ENCODE measurements at regions not wholly inside any gene's neighbourhood (a gene's known extent, or its start where the extent isn't known, plus 50 kb on each side); places are given as distances from the start of the nearest gene placed in this dataset.

DNA sequence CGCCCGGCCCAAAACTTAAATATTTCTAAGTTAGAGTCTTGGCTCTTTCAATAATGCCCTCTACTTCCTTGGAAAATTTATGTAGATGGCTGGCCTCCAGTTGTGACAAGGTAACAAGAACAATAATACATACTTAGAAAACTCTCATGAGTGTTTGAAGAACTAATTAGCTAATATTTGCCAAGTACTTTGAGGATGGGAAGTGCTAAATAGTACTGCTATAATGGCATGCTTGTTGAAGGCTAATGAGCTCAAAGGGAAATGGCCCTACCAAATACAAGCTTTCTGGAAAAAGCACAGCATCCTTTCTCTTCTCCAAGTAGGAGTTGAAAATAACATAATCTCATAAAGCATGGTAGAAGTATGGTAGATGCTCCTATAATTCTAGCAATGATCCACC lies 1022.2 kb upstream of the PIK3C3 start:
- no peak overlapping the region for H3K27ac ChIP-seq (ENCODE audit: insufficient read depth, low read depth, low read length)
- no peak overlapping the region for H3K4me3 ChIP-seq (replicated peaks in 1 of 3; ENCODE audit: insufficient read depth in 1 of 3, low read depth in 1 of 3, low read length in 3 of 3)
- H3K9ac ChIP-seq (replicated peaks; ENCODE audit: extremely low read depth, insufficient read depth, low read length), result no peak overlapping the region
- no peaks in the 10 kb centered on the region for H3K4me1 ChIP-seq (ENCODE audit: control insufficient read depth, extremely low read depth, insufficient read depth, low read length)
- ChIA-PET CTCF (no interaction called here), POLR2A (no interaction called here)
- TF ChIP-seq, protein P1, sequence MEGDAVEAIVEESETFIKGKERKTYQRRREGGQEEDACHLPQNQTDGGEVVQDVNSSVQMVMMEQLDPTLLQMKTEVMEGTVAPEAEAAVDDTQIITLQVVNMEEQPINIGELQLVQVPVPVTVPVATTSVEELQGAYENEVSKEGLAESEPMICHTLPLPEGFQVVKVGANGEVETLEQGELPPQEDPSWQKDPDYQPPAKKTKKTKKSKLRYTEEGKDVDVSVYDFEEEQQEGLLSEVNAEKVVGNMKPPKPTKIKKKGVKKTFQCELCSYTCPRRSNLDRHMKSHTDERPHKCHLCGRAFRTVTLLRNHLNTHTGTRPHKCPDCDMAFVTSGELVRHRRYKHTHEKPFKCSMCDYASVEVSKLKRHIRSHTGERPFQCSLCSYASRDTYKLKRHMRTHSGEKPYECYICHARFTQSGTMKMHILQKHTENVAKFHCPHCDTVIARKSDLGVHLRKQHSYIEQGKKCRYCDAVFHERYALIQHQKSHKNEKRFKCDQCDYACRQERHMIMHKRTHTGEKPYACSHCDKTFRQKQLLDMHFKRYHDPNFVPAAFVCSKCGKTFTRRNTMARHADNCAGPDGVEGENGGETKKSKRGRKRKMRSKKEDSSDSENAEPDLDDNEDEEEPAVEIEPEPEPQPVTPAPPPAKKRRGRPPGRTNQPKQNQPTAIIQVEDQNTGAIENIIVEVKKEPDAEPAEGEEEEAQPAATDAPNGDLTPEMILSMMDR (IDR thresholded peaks at IDR 0.05; ENCODE audit: extremely low read depth in 1 of 2, insufficient read depth in 1 of 2, low read depth in 1 of 2, low read length in 2 of 2), result no peak
- no peak for TF ChIP-seq FOS (IDR thresholded peaks at IDR 0.05; ENCODE audit: borderline replicate concordance, insufficient read depth, low read length)
- TF ChIP-seq JUN (IDR thresholded peaks at IDR 0.05; ENCODE audit: borderline replicate concordance, insufficient read depth, insufficient read length, low read depth), result no peak
- no peak for TF ChIP-seq MYC (IDR thresholded peaks at IDR 0.05; ENCODE audit: low read depth, low read length)
- H3K9me3 ChIP-seq (replicated peaks; ENCODE audit: control insufficient read depth, insufficient read depth, low read length), result no peaks in the 10 kb centered on the region
- no peaks in the 10 kb centered on the region for H3K27me3 ChIP-seq (ENCODE audit: control insufficient read depth in 2 of 2, insufficient read depth in 2 of 2, low read length in 2 of 2)
- DNase-seq (ENCODE audit: low read depth, low spot score) (no peak), FAIRE-seq (no peak)
- dilution Hi-C loops (cut with MboI; ENCODE audit: extremely low pct_ligation_motif_present, low sequenced_read_pairs), result no loop called here
- intact Hi-C loops (cut with micrococcal nuclease), result loop anchor here (10.0 kb wide), 1 partner anchor 982 kb away; no protein-coding TSS in a partner anchor
- no peaks in the 10 kb centered on the region for H3K9me1 ChIP-seq (replicated peaks; ENCODE audit: control insufficient read depth, extremely low read depth, insufficient read depth, low read length)
- no peaks in the 10 kb centered on the region for H3K36me3 ChIP-seq (ENCODE audit: control insufficient read depth in 2 of 2, extremely low read depth in 1 of 2, insufficient read depth in 2 of 2, low read length in 2 of 2)
- BruUV-seq (replicated peaks), result no TSS peak
- no peaks in the 10 kb centered on the region for H3K79me2 ChIP-seq (ENCODE audit: control insufficient read depth, insufficient read depth, low read length)
- no peak overlapping the region for H3K4me2 ChIP-seq (ENCODE audit: insufficient read depth, low read length)
- no peaks in the 10 kb centered on the region for H4K20me1 ChIP-seq (replicated peaks; ENCODE audit: control insufficient read depth, extremely low read depth, insufficient read depth, low read length)
- H2AFZ ChIP-seq (ENCODE audit: low read depth, low read length), result no peak overlapping the region

DNA sequence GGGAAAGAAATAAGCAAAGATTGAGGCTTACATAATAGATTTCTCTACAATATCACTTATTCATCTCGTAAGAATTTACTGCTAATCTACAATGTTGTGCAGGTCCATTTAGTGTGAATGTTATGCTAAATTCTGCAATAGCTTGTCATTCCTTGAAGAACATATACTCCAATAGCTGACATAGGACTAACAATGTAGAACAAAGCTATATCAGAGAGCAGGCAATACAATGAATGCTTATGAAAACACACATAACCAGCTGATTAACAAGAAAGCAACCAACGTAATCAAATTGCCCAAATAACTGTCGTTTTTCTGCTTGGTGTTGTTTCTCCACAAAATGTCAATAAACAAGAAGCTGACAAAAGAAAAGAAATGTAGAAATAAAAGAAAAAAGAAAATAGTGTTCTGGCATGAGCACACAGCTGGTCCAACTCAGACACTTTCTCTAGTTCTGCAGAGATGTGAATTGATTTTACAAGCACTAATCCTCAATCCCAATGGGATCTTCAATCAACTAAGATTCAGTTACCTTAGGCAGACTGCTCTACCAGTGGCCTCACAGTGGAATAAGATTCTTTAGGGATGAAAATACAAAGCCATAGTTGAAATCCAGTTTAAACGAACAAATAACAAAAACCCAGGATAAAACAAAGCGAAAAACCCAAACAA lies 1024.7 kb upstream of the PIK3C3 start:
- no peak overlapping the region for H3K4me3 ChIP-seq (replicated peaks in 1 of 3; ENCODE audit: insufficient read depth in 1 of 3, low read depth in 1 of 3, low read length in 3 of 3)
- ChIA-PET CTCF (interaction anchor here (1.5 kb wide), 1 partner anchor 21 kb away, joined by 3 read pairs; no protein-coding TSS in a partner anchor), POLR2A (no interaction called here)
- H2AFZ ChIP-seq (ENCODE audit: low read depth, low read length), result no peak overlapping the region
- no peaks in the 10 kb centered on the region for H3K9me1 ChIP-seq (replicated peaks; ENCODE audit: control insufficient read depth, extremely low read depth, insufficient read depth, low read length)
- H3K79me2 ChIP-seq (ENCODE audit: control insufficient read depth, insufficient read depth, low read length), result no peaks in the 10 kb centered on the region
- H3K9ac ChIP-seq (replicated peaks; ENCODE audit: extremely low read depth, insufficient read depth, low read length), result no peak overlapping the region
- no peak overlapping the region for H3K4me2 ChIP-seq (ENCODE audit: insufficient read depth, low read length)
- DNase-seq (ENCODE audit: low read depth, low spot score) (no peak), FAIRE-seq (no peak)
- no peaks in the 10 kb centered on the region for H3K9me3 ChIP-seq (replicated peaks; ENCODE audit: control insufficient read depth, insufficient read depth, low read length)
- intact Hi-C loops (cut with micrococcal nuclease) (loop anchor here (10.0 kb wide), 1 partner anchor 984 kb away; no protein-coding TSS in a partner anchor), dilution Hi-C loops (cut with MboI; ENCODE audit: extremely low pct_ligation_motif_present, low sequenced_read_pairs) (no loop called here)
- BruUV-seq (replicated peaks), result no TSS peak
- no peaks in the 10 kb centered on the region for H3K27me3 ChIP-seq (ENCODE audit: control insufficient read depth in 2 of 2, insufficient read depth in 2 of 2, low read length in 2 of 2)
- no peaks in the 10 kb centered on the region for H4K20me1 ChIP-seq (replicated peaks; ENCODE audit: control insufficient read depth, extremely low read depth, insufficient read depth, low read length)
- no peaks in the 10 kb centered on the region for H3K4me1 ChIP-seq (ENCODE audit: control insufficient read depth, extremely low read depth, insufficient read depth, low read length)
- no peaks in the 10 kb centered on the region for H3K36me3 ChIP-seq (ENCODE audit: control insufficient read depth in 2 of 2, extremely low read depth in 1 of 2, insufficient read depth in 2 of 2, low read length in 2 of 2)
- TF ChIP-seq, protein P2, sequence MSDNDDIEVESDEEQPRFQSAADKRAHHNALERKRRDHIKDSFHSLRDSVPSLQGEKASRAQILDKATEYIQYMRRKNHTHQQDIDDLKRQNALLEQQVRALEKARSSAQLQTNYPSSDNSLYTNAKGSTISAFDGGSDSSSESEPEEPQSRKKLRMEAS (IDR thresholded peaks at IDR 0.05; ENCODE audit: insufficient read depth, insufficient read length), result no peak
- TF ChIP-seq POLR2AphosphoS5 (IDR thresholded peaks at IDR 0.05; ENCODE audit: insufficient read depth, low read depth, low read length), result no peak
- TF ChIP-seq EZH2 (IDR thresholded peaks at IDR 0.05; ENCODE audit: borderline replicate concordance, low read depth, low read length, severe bottlenecking), result no peak
- no peak overlapping the region for H3K27ac ChIP-seq (ENCODE audit: insufficient read depth, low read depth, low read length)

Measured in endothelial cell of umbilical vein (primary cell).